ENCODE measurements at regions not wholly inside any gene's neighbourhood (a gene's known extent, or its start where the extent isn't known, plus 50 kb on each side); places are given as distances from the start of the nearest gene placed in this dataset.
"Not testable (repeated sequence)": the region's sequence is repeated elsewhere in the genome, so short reads cannot be mapped to it uniquely, and the experiment has no call there.

GRCh38 chr11:29119116-29119515, 897.7 kb downstream of the KCNA4 start:
- DNase-seq (ENCODE audit: extremely low read depth in 1 of 2, low read depth in 1 of 2) = no peak

GRCh38 chr11:29100967-29101366, 915.9 kb downstream of the KCNA4 start:
- no peak for DNase-seq (ENCODE audit: extremely low read depth in 1 of 2, low read depth in 1 of 2)

- DNase-seq (ENCODE audit: extremely low read depth in 1 of 2, low read depth in 1 of 2) = no peak
Observed at GRCh38 chr11:29095821-29096220, 921.0 kb downstream of the KCNA4 start.

- no peak for DNase-seq (ENCODE audit: extremely low read depth in 1 of 2, low read depth in 1 of 2)
Observed at GRCh38 chr11:29093416-29094120, 923.3 kb downstream of the KCNA4 start.

- DNase-seq (ENCODE audit: extremely low read depth in 1 of 2, low read depth in 1 of 2) = no peak
Observed at GRCh38 chr11:29087200-29087812, 929.5 kb downstream of the KCNA4 start.

GRCh38 chr11:29075726-29076125, 941.1 kb downstream of the KCNA4 start:
- no peak for DNase-seq (ENCODE audit: extremely low read depth in 1 of 2, low read depth in 1 of 2)

- DNase-seq (ENCODE audit: extremely low read depth in 1 of 2, low read depth in 1 of 2) = no peak
Observed at GRCh38 chr11:29063630-29064361, 953.0 kb downstream of the KCNA4 start.

- DNase-seq (ENCODE audit: extremely low read depth in 1 of 2, low read depth in 1 of 2) = no peak
Observed at GRCh38 chr11:29061452-29061851, 953.3 kb downstream of the METTL15 start.

- DNase-seq (ENCODE audit: extremely low read depth in 1 of 2, low read depth in 1 of 2) = not testable (repeated sequence)
Observed at GRCh38 chr11:29056487-29056886, 948.3 kb downstream of the METTL15 start.

- DNase-seq (ENCODE audit: extremely low read depth in 1 of 2, low read depth in 1 of 2) = no peak
Observed at GRCh38 chr11:29051935-29052334, 943.7 kb downstream of the METTL15 start.

- not testable (repeated sequence) for DNase-seq (ENCODE audit: extremely low read depth in 1 of 2, low read depth in 1 of 2)
Observed at GRCh38 chr11:29050962-29051361, 942.8 kb downstream of the METTL15 start.

GRCh38 chr11:29040489-29040888, 932.3 kb downstream of the METTL15 start:
- DNase-seq (ENCODE audit: extremely low read depth in 1 of 2, low read depth in 1 of 2) = no peak

GRCh38 chr11:29032384-29033149, 924.4 kb downstream of the METTL15 start:
- DNase-seq (ENCODE audit: extremely low read depth in 1 of 2, low read depth in 1 of 2) = no peak

GRCh38 chr11:29029452-29029851, 921.3 kb downstream of the METTL15 start:
- DNase-seq (ENCODE audit: extremely low read depth in 1 of 2, low read depth in 1 of 2) = no peak

- DNase-seq (ENCODE audit: extremely low read depth in 1 of 2, low read depth in 1 of 2) = no peak
Observed at GRCh38 chr11:29027436-29027835, 919.2 kb downstream of the METTL15 start.

- DNase-seq (ENCODE audit: extremely low read depth in 1 of 2, low read depth in 1 of 2) = no peak
Observed at GRCh38 chr11:29026286-29026685, 918.1 kb downstream of the METTL15 start.

- DNase-seq (ENCODE audit: extremely low read depth in 1 of 2, low read depth in 1 of 2) = no peak
Observed at GRCh38 chr11:29025001-29025400, 916.8 kb downstream of the METTL15 start.

GRCh38 chr11:29024386-29024785, 916.2 kb downstream of the METTL15 start:
- DNase-seq (ENCODE audit: extremely low read depth in 1 of 2, low read depth in 1 of 2) = no peak

- DNase-seq (ENCODE audit: extremely low read depth in 1 of 2, low read depth in 1 of 2) = no peak
Observed at GRCh38 chr11:29023761-29024160, 915.6 kb downstream of the METTL15 start.

GRCh38 chr11:29022676-29023075, 914.5 kb downstream of the METTL15 start:
- DNase-seq (ENCODE audit: extremely low read depth in 1 of 2, low read depth in 1 of 2) = no peak

- DNase-seq (ENCODE audit: extremely low read depth in 1 of 2, low read depth in 1 of 2) = no peak
Observed at GRCh38 chr11:29019960-29020683, 911.9 kb downstream of the METTL15 start.
